H9 (cell line): ENCODE measurements at regions not wholly inside any gene's neighbourhood (a gene's known extent, or its start where the extent isn't known, plus 50 kb on each side); places are given as distances from the start of the nearest gene placed in this dataset.

Source experiments
- DNase-seq: peaks from one replicate; pipeline ENCODE4 v3.0.0-alpha.2; 2017
- H2AFZ ChIP-seq: one replicate; pipeline ENCODE4 v1.6.1; 2013; ENCODE audit warnings: mild to moderate bottlenecking, low read length, control low read depth, moderate library complexity
- H2AK5ac ChIP-seq: 2 replicates; pipeline ENCODE4 v1.6.1; 2013; ENCODE audit warnings: low read length, control low read depth, mixed read lengths; ENCODE audit not compliant: insufficient read length
- H2BK120ac ChIP-seq: one replicate; pipeline ENCODE4 v1.6.1; 2013; ENCODE audit warnings: low read depth, mild to moderate bottlenecking, low read length, control low read depth, inconsistent platforms; ENCODE audit not compliant: poor library complexity, severe bottlenecking
- H2BK12ac ChIP-seq: 2 replicates; pipeline ENCODE4 v1.6.1; 2013; ENCODE audit warnings: low read length, control low read depth, mixed read lengths, low read depth; ENCODE audit not compliant: insufficient read length
- H2BK15ac ChIP-seq: 2 replicates; pipeline ENCODE4 v1.6.1; 2013; ENCODE audit warnings: low read depth, low read length, control low read depth
- H2BK20ac ChIP-seq: one replicate; pipeline ENCODE4 v1.6.1; 2013; ENCODE audit warnings: low read depth, mild to moderate bottlenecking, low read length, control low read depth, inconsistent platforms; ENCODE audit not compliant: poor library complexity, severe bottlenecking
- H2BK5ac ChIP-seq: 2 replicates; pipeline ENCODE4 v1.6.1; 2013; ENCODE audit warnings: low read length, control low read depth, mixed read lengths; ENCODE audit not compliant: insufficient read length
- H3K14ac ChIP-seq: 2 replicates; pipeline ENCODE4 v1.6.1; 2013; ENCODE audit warnings: low read length, control low read depth; ENCODE audit not compliant: insufficient read depth
- H3K18ac ChIP-seq: 2 replicates; pipeline ENCODE4 v1.6.1; 2013; ENCODE audit warnings: low read depth, mild to moderate bottlenecking, mixed read lengths, low read length, control low read depth; ENCODE audit not compliant: insufficient read length
- H3K23ac ChIP-seq: 2 replicates; pipeline ENCODE4 v1.6.1; 2013; ENCODE audit warnings: low read length, control low read depth, mixed read lengths, low read depth; ENCODE audit not compliant: insufficient read length
- H3K23me2 ChIP-seq: 2 replicates; pipeline ENCODE4 v1.6.1; 2013; ENCODE audit warnings: low read depth, mild to moderate bottlenecking, mixed read lengths, low read length, control low read depth; ENCODE audit not compliant: insufficient read length, poor library complexity, severe bottlenecking
- H3K27ac ChIP-seq: 2 replicates; pipeline ENCODE4 v1.5.1; 2013; ENCODE audit warnings: low read length, control low read depth, mixed read lengths, low read depth; ENCODE audit not compliant: insufficient read length
- H3K27me3 ChIP-seq: 2 replicates; pipeline ENCODE4 v1.6.1; 2013; ENCODE audit warnings: low read length, control low read depth, inconsistent platforms; ENCODE audit not compliant: insufficient read depth
- H3K4ac ChIP-seq: 2 replicates; pipeline ENCODE4 v1.6.1; 2013; ENCODE audit warnings: low read depth, mild to moderate bottlenecking, control low read depth, inconsistent platforms, low read length, moderate library complexity
- H3K4me1 ChIP-seq: 2 replicates; pipeline ENCODE4 v1.6.1; 2013; ENCODE audit warnings: low read length, control low read depth, inconsistent platforms; ENCODE audit not compliant: insufficient read depth
- H3K4me2 ChIP-seq: 2 replicates; pipeline ENCODE4 v1.6.1; 2013; ENCODE audit warnings: low read length, control low read depth, mixed read lengths; ENCODE audit not compliant: insufficient read length, insufficient read depth
- H3K56ac ChIP-seq: 2 replicates; pipeline ENCODE4 v1.6.1; 2013; ENCODE audit warnings: low read depth, mild to moderate bottlenecking, mixed read lengths, low read length, control low read depth; ENCODE audit not compliant: insufficient read length
- H3K79me1 ChIP-seq: 2 replicates; pipeline ENCODE4 v1.6.1; 2013; ENCODE audit warnings: low read depth, mild to moderate bottlenecking, moderate library complexity, low read length, control low read depth, inconsistent platforms; ENCODE audit not compliant: insufficient read depth, poor library complexity, severe bottlenecking
- H3K79me2 ChIP-seq: 2 replicates; pipeline ENCODE4 v1.6.1; 2013; ENCODE audit warnings: low read length, control low read depth, inconsistent platforms; ENCODE audit not compliant: insufficient read depth
- H3K9ac ChIP-seq: 2 replicates; pipeline ENCODE4 v1.6.1; 2013; ENCODE audit warnings: low read length, control low read depth, mixed read lengths; ENCODE audit not compliant: insufficient read length; ENCODE audit errors: extremely low read depth
- H3K9me3 ChIP-seq: one replicate; pipeline ENCODE4 v1.6.1; 2013; ENCODE audit warnings: low read depth, low read length, inconsistent platforms; ENCODE audit not compliant: control insufficient read depth
- H3T11ph ChIP-seq: one replicate; pipeline ENCODE4 v1.6.1; 2013; ENCODE audit warnings: mild to moderate bottlenecking, low read length, control low read depth, inconsistent platforms
- H4K20me1 ChIP-seq: one replicate; pipeline ENCODE4 v1.6.1; 2013; ENCODE audit not compliant: control insufficient read depth, insufficient read length, insufficient read depth
- H4K5ac ChIP-seq: 2 replicates; pipeline ENCODE4 v1.6.1; 2013; ENCODE audit warnings: low read depth, mild to moderate bottlenecking, mixed read lengths, low read length, control low read depth; ENCODE audit not compliant: insufficient read length
- H4K8ac ChIP-seq: replicated peaks from 2 replicates; pipeline ENCODE4 v1.6.1; 2013; ENCODE audit warnings: low read length, control low read depth, mixed read lengths, low read depth; ENCODE audit not compliant: insufficient read length
- H4K91ac ChIP-seq: 2 replicates; pipeline ENCODE4 v1.6.1; 2013; ENCODE audit warnings: low read depth, mild to moderate bottlenecking, moderate library complexity, mixed read lengths, low read length, control low read depth; ENCODE audit not compliant: insufficient read length
- H3K27ac Mint-ChIP-seq, 3 experiments: 2 replicates in 2 of 3; 3 replicates in 1 of 3; pipeline ENCODE4 v1.8.0; 2020 to 2021; ENCODE audit warnings: mixed read lengths in 3 of 3, mild to moderate bottlenecking in 1 of 3, moderate library complexity in 1 of 3
- H3K27me3 Mint-ChIP-seq: 2 replicates; pipeline ENCODE4 v1.8.0; 2021; ENCODE audit warnings: low read depth, mild to moderate bottlenecking, moderate library complexity, mixed read lengths
- H3K36me3 Mint-ChIP-seq, 3 experiments: 2 replicates in 2 of 3; 3 replicates in 1 of 3; pipeline ENCODE4 v1.8.0; 2020 to 2021; ENCODE audit warnings: low read depth in 3 of 3, mixed read lengths in 3 of 3; ENCODE audit not compliant: insufficient read depth in 1 of 3
- H3K4me1 Mint-ChIP-seq, 2 experiments: 2 replicates each; pipeline ENCODE4 v1.8.0; 2020; ENCODE audit warnings: mixed read lengths in 2 of 2
- H3K4me3 Mint-ChIP-seq, 2 experiments: 2 replicates in 1 of 2; 3 replicates in 1 of 2; pipeline ENCODE4 v1.8.0; 2020 to 2021; ENCODE audit warnings: mild to moderate bottlenecking in 2 of 2, mixed read lengths in 2 of 2, moderate library complexity in 1 of 2
- H3K9me3 Mint-ChIP-seq, 2 experiments: 2 replicates in 1 of 2; 3 replicates in 1 of 2; pipeline ENCODE4 v1.8.0; 2020; ENCODE audit warnings: mild to moderate bottlenecking in 2 of 2, mixed read lengths in 2 of 2, moderate library complexity in 1 of 2
- WGBS: extraction: QIAGEN DNeasy Blood & Tissue Kit; methylation state at CpG from one replicate; pipeline ENCODE4 v1.1.7; 2013; ENCODE audit warnings: missing lambda C conversion rate, low lambda C conversion rate, mixed read lengths; ENCODE audit not compliant: insufficient read length; ENCODE audit errors: extremely low coverage; 5-methylcytosine and 5-hydroxymethylcytosine counted together
- TF ChIP-seq, protein P1 (sequence below): fragments of 200-600 bp; sonication (generic); conservative IDR thresholded peaks from 3 replicates; pipeline ENCODE4 v1.8.0; 2021; ENCODE audit warnings: antibody characterized with exemption, mild to moderate bottlenecking

DNA sequence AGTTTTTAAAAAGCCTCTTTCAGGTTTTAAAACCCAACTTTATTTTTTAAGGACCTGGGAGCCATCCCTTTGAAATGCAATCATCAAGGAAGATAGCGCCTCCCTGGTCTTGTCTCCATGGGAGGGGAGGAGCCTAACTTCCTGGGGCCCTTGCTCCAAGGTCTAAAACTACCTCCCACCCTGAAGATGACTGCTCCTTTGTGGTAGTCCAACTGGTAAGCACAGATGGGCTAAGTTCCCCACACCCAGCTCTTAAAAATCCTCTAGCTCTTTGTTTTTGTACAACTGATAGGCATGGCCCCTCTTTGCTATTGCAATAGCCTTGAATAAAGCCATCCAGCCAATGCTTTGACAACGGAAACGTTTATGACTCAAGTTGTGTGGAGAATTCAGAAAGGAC, 716.8 kb downstream of the CBLN2 start:
- no peaks in the 10 kb centered on the region for H3K9me3 ChIP-seq

More for the DNA sequence above, 716.8 kb downstream of the CBLN2 start:
- H2BK120ac ChIP-seq, result no peak overlapping the region
- no peak overlapping the region for H4K91ac ChIP-seq
- H3K27ac ChIP-seq, result no peak overlapping the region
- no peak overlapping the region for H2BK12ac ChIP-seq
- H4K20me1 ChIP-seq, result no peaks in the 10 kb centered on the region
- no peaks in the 10 kb centered on the region for H3K23me2 ChIP-seq
- H3K14ac ChIP-seq, result no peak overlapping the region
- Mint-ChIP-seq H3K36me3 (peaks cover 0 to 3% (median 0%) of the 10 kb centered on the region in 3 experiments; a peak in 2 of 7 replicates), H3K27ac (no peak overlapping the region), H3K4me3 (no peak overlapping the region), H3K4me1 (peaks cover 18 to 25% of the 10 kb centered on the region in 2 experiments), H3K9me3 (no peaks in the 10 kb centered on the region), H3K27me3 (no peaks in the 10 kb centered on the region)
- no peak overlapping the region for H3K18ac ChIP-seq
- no peak overlapping the region for H2BK20ac ChIP-seq
- no peaks in the 10 kb centered on the region for H3K79me1 ChIP-seq
- H3K4ac ChIP-seq, result no peak overlapping the region
- H2AFZ ChIP-seq, result no peak overlapping the region
- H3K9ac ChIP-seq, result no peak overlapping the region
- no peak overlapping the region for H3T11ph ChIP-seq
- no peak overlapping the region for H3K56ac ChIP-seq
- TF ChIP-seq, protein P1, sequence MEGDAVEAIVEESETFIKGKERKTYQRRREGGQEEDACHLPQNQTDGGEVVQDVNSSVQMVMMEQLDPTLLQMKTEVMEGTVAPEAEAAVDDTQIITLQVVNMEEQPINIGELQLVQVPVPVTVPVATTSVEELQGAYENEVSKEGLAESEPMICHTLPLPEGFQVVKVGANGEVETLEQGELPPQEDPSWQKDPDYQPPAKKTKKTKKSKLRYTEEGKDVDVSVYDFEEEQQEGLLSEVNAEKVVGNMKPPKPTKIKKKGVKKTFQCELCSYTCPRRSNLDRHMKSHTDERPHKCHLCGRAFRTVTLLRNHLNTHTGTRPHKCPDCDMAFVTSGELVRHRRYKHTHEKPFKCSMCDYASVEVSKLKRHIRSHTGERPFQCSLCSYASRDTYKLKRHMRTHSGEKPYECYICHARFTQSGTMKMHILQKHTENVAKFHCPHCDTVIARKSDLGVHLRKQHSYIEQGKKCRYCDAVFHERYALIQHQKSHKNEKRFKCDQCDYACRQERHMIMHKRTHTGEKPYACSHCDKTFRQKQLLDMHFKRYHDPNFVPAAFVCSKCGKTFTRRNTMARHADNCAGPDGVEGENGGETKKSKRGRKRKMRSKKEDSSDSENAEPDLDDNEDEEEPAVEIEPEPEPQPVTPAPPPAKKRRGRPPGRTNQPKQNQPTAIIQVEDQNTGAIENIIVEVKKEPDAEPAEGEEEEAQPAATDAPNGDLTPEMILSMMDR, result no peak
- H4K5ac ChIP-seq, result no peak overlapping the region
- H3K23ac ChIP-seq, result no peak overlapping the region
- no peaks in the 10 kb centered on the region for H3K4me1 ChIP-seq
- H3K27me3 ChIP-seq, result no peaks in the 10 kb centered on the region
- no peak overlapping the region for H4K8ac ChIP-seq
- no CpG with 5 or more reads among the region's 3 CpGs for WGBS
- H3K4me2 ChIP-seq, result no peak overlapping the region
- H2AK5ac ChIP-seq, result no peak overlapping the region
- H3K79me2 ChIP-seq, result no peaks in the 10 kb centered on the region
- no peak overlapping the region for H2BK5ac ChIP-seq
- H2BK15ac ChIP-seq, result no peak overlapping the region
- no peak for DNase-seq
